ENCODE measurements at regions not wholly inside any gene's neighbourhood (a gene's known extent, or its start where the extent isn't known, plus 50 kb on each side); places are given as distances from the start of the nearest gene placed in this dataset.

DNA sequence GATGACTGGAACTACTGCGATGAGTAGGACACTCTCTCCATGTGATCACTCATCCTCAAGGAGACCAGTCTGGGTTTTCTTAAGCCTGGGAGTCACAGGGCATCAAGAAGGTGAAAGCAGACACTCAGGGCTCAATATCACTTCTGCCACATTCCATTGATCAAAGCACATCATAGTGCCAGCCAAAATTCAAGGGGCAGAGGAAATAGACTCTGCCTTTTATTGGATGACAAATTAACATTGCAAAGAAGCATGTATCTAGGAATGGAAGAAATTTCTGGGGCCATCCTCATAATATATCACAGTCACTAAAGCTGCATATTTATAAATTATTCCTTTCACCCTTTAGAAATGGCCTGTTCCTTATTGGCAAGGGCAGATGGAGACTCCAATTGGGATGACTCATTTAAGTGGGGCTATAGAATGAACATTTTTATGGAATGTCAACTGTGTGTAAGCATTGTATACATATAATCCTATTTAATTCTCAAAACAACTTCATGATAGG lies 114.8 kb upstream of the CDC42EP3 start:
- TF ChIP-seq, protein P1, sequence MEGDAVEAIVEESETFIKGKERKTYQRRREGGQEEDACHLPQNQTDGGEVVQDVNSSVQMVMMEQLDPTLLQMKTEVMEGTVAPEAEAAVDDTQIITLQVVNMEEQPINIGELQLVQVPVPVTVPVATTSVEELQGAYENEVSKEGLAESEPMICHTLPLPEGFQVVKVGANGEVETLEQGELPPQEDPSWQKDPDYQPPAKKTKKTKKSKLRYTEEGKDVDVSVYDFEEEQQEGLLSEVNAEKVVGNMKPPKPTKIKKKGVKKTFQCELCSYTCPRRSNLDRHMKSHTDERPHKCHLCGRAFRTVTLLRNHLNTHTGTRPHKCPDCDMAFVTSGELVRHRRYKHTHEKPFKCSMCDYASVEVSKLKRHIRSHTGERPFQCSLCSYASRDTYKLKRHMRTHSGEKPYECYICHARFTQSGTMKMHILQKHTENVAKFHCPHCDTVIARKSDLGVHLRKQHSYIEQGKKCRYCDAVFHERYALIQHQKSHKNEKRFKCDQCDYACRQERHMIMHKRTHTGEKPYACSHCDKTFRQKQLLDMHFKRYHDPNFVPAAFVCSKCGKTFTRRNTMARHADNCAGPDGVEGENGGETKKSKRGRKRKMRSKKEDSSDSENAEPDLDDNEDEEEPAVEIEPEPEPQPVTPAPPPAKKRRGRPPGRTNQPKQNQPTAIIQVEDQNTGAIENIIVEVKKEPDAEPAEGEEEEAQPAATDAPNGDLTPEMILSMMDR (IDR thresholded peaks at IDR 0.05 in 8 of 11, conservative IDR thresholded peaks at IDR 0.05 in 3 of 11): no peak
- TF ChIP-seq POLR2A (IDR thresholded peaks at IDR 0.05): no peak
